Tibial nerve (tissue), 4 donors: ENCODE measurements at regions not wholly inside any gene's neighbourhood (a gene's known extent, or its start where the extent isn't known, plus 50 kb on each side); places are given as distances from the start of the nearest gene placed in this dataset.

ENCODE experiments used
- DNase-seq, 2 donors: peaks; one replicate each; pipeline ENCODE4 v3.0.0-alpha.2; 2019; ENCODE audit warnings: low spot score in 2 of 2
- H3K27ac ChIP-seq, 4 donors: fragments of 200-600 bp; sonication (generic) in 3 of 4; one replicate each; pipeline ENCODE4 v1.5.1; 2017 to 2019; ENCODE audit warnings: mild to moderate bottlenecking in 1 of 4
- H3K27me3 ChIP-seq, 2 donors: fragments of 200-600 bp; sonication (generic) in 1 of 2; one replicate each; pipeline versions ENCODE4 v1.5.1 to v1.6.0; 2017 to 2019
- H3K36me3 ChIP-seq, 3 donors: fragments of 200-600 bp; sonication (generic); one replicate each; pipeline ENCODE4 v1.5.1; 2018 to 2019
- H3K4me1 ChIP-seq, 4 donors: fragments of 200-600 bp; sonication (generic) in 3 of 4; one replicate each; pipeline ENCODE4 v1.5.1; 2017 to 2019
- H3K4me3 ChIP-seq, 4 donors: fragments of 200-600 bp; sonication (generic) in 3 of 4; one replicate each; pipeline ENCODE4 v1.5.1; 2017 to 2019; ENCODE audit warnings: mild to moderate bottlenecking in 1 of 4, moderate library complexity in 1 of 4
- H3K9me3 ChIP-seq, 4 donors: fragments of 200-600 bp; sonication (generic) in 3 of 4; one replicate each; pipeline ENCODE4 v1.5.1; 2017 to 2019
- EP300 ChIP-seq, 2 donors: sonication (generic); formaldehyde crosslinking; IDR thresholded peaks; one replicate each; pipeline ENCODE4 v1.6.1; 2017; ENCODE audit warnings: antibody characterized with exemption in 2 of 2, mild to moderate bottlenecking in 1 of 2
- POLR2A ChIP-seq, 2 donors: fragments of 450-650 bp; IDR thresholded peaks; one replicate each; pipeline ENCODE4 v1.6.1; 2017; ENCODE audit warnings: antibody characterized with exemption in 2 of 2, mild to moderate bottlenecking in 2 of 2, moderate library complexity in 2 of 2
- WGBS, 2 donors: methylation state at CpG; one replicate each; pipeline ENCODE4 v1.1.5; 2018; 5-methylcytosine and 5-hydroxymethylcytosine counted together
- TF ChIP-seq, protein P1 (sequence below), 5 experiments: fragments of 200-600 bp in 3 of 5; fragments of 450-650 bp in 2 of 5; sonication (generic) in 3 of 5; IDR thresholded peaks; one replicate each; pipeline ENCODE4 v1.5.1; 2016 to 2019; ENCODE audit warnings: antibody characterized with exemption in 5 of 5, mild to moderate bottlenecking in 3 of 5, moderate library complexity in 2 of 5

DNA sequence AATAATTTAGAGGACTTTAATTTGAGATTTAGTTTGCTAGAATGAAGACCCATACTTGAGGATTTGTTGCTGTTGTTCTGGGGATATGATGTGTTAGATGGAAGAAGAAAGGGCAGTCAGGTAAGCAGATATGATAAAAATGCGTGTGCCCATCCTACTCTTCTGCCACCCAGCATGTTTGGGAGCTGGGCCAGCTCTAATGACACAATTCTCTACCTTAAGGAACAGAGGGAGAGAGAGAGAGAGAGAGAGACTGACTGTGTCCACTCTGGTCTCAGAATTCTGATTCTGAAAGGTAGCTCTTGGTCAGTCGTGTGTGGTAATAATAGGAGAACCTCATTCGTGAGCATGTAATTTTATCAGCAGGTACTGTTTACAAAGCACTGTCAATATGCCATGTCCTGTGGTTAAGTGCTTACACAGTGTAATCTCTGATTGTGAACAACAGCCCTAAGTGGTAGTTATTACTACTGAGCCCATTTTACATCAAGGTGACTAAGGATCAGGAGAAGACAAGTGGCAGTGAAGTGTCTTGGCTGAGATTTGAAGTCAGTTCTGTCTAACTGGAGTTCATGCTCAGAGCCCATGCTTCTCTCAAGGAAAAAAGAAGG, 307.4 kb upstream of the SEMA6A start:
- no peak for DNase-seq
- H3K27ac ChIP-seq, result no peak overlapping the region
- H3K9me3 ChIP-seq, result peaks cover 0 to 4% (median 0%) of the 10 kb centered on the region in 4 donors
- TF ChIP-seq EP300 (IDR thresholded peaks at IDR 0.05) (no peak), POLR2A (IDR thresholded peaks at IDR 0.05) (no peak)
- no peaks in the 10 kb centered on the region for H3K4me1 ChIP-seq
- no peaks in the 10 kb centered on the region for H3K27me3 ChIP-seq
- no peak overlapping the region for H3K4me3 ChIP-seq
- no peaks in the 10 kb centered on the region for H3K36me3 ChIP-seq
- 85 to 93% methylated on average over 3 of the region's 3 CpGs for WGBS, 2 donors

DNA sequence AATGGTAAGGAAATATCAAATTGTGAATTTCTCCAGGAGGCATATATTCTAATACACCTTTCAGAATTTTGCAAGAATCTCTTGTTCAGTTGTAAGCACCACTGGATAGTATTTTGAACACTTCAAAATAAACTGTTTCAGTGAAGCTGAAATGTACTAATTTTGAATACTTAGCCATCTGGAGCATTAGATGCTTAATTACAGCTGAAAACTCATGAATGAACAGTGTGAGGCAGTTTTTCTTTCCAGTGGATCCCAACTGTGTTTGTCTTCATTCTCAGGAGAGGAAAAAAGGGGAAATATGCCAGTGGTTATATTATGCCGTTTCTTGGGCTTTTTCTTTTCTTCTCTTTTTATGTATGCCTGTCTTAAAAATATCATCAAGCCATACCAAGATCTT, 306.0 kb upstream of the SEMA6A start:
- Histone ChIP-seq H3K36me3 (no peaks in the 10 kb centered on the region), H3K27ac (no peak overlapping the region), H3K9me3 (peaks cover 0 to 4% (median 0%) of the 10 kb centered on the region in 4 donors), H3K4me1 (no peaks in the 10 kb centered on the region), H3K4me3 (no peak overlapping the region), H3K27me3 (no peaks in the 10 kb centered on the region)
- WGBS, 2 donors, result 48 to 63% methylated on average over 1 of the region's 1 CpG
- TF ChIP-seq, protein P1, sequence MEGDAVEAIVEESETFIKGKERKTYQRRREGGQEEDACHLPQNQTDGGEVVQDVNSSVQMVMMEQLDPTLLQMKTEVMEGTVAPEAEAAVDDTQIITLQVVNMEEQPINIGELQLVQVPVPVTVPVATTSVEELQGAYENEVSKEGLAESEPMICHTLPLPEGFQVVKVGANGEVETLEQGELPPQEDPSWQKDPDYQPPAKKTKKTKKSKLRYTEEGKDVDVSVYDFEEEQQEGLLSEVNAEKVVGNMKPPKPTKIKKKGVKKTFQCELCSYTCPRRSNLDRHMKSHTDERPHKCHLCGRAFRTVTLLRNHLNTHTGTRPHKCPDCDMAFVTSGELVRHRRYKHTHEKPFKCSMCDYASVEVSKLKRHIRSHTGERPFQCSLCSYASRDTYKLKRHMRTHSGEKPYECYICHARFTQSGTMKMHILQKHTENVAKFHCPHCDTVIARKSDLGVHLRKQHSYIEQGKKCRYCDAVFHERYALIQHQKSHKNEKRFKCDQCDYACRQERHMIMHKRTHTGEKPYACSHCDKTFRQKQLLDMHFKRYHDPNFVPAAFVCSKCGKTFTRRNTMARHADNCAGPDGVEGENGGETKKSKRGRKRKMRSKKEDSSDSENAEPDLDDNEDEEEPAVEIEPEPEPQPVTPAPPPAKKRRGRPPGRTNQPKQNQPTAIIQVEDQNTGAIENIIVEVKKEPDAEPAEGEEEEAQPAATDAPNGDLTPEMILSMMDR (IDR thresholded peaks at IDR 0.05), result no peak
- no peak for DNase-seq

DNA sequence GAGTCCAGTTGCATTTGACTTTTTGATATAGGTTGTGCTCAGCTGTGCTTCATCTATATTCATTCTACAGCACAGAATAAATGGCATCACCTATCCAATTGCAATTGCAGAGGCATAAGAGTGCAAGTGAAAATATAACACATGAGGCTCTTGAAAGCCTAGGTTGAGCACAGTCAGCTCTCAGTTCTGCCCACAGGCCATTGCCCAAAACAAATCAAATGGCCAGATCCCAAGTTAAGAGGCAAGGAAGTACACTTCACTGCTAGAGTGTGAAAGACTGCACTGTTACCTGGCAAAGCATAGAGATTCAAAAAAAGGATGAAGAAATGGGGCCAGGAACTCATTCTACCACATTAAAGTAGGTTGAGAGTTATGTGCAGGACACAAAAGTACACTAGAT, 305.5 kb upstream of the SEMA6A start:
- DNase-seq, result no peak

DNA sequence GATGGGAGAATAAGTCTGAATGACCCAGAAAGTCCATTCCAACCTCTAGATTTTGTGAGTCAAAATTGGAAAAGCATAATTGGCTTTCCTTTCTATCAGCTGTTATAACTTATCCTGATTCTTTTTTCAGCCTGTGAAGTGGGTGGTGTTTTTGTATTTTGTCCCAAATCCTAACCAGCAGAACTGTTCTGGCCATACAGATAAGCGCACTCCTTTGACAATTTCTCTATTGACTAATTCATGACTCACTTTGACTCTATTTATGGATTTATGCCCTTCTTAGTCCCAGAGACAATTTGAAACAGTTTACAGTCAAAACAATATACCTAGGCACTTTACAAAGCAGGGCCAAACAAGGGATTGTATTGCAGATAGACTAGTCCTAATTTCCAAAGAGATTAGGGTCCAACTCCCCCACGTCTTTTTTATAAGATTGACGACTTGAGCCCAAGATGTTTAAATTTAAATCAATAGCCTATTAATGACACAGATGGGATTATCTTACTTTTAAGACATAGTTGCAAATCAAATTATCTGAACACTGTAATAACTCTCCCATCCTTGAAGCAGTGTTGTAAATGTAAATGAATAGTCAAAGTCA, 301.7 kb upstream of the SEMA6A start:
- no peaks in the 10 kb centered on the region for H3K27me3 ChIP-seq
- TF ChIP-seq, protein P1 (IDR thresholded peaks at IDR 0.05), result no peak
- TF ChIP-seq EP300 (IDR thresholded peaks at IDR 0.05) (no peak), POLR2A (IDR thresholded peaks at IDR 0.05) (no peak)
- H3K9me3 ChIP-seq, result peaks cover 0 to 4% (median 0%) of the 10 kb centered on the region in 4 donors
- no peak overlapping the region for H3K27ac ChIP-seq
- H3K4me1 ChIP-seq, result no peaks in the 10 kb centered on the region
- 80 to 81% methylated on average over 3 of the region's 3 CpGs for WGBS, 2 donors
- no peak overlapping the region for H3K4me3 ChIP-seq
- no peaks in the 10 kb centered on the region for H3K36me3 ChIP-seq
- DNase-seq, result no peak

More for the DNA sequence above, 305.5 kb upstream of the SEMA6A start:
- Histone ChIP-seq H3K4me1 (no peaks in the 10 kb centered on the region), H3K27me3 (no peaks in the 10 kb centered on the region), H3K4me3 (no peak overlapping the region), H3K36me3 (no peaks in the 10 kb centered on the region), H3K27ac (no peak overlapping the region), H3K9me3 (peaks cover 0 to 4% (median 0%) of the 10 kb centered on the region in 4 donors)
- TF ChIP-seq, protein P1 (IDR thresholded peaks at IDR 0.05), result no peak
- no peak for TF ChIP-seq EP300 (IDR thresholded peaks at IDR 0.05)
- TF ChIP-seq POLR2A (IDR thresholded peaks at IDR 0.05), result no peak

DNA sequence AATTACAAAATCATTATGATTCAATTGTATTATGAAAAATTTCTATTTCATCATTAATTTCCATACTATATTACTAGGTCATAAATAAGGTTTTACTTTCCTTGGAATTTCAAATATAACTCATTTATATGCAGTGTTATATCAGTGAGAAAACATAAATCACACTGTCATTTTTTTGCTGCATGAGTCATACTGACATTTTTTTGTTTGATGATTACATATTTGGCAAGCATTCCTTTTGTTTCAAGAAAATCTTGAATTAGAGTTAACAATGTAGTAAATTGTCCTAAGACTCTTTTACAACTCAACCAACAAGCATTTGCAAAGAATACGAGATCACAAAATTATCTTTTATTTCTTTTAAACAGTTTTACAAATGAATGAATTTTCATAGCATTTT, 298.4 kb upstream of the SEMA6A start:
- Histone ChIP-seq H3K4me1 (no peaks in the 10 kb centered on the region), H3K9me3 (peaks cover 0 to 6% (median 0%) of the 10 kb centered on the region in 4 donors), H3K27me3 (no peaks in the 10 kb centered on the region), H3K27ac (no peak overlapping the region), H3K4me3 (no peak overlapping the region), H3K36me3 (no peaks in the 10 kb centered on the region)
- 46 to 49% methylated on average over 1 of the region's 1 CpG for WGBS, 2 donors
- DNase-seq, result no peak
- TF ChIP-seq, protein P1 (IDR thresholded peaks at IDR 0.05), result no peak
- TF ChIP-seq EP300 (IDR thresholded peaks at IDR 0.05), result no peak
- TF ChIP-seq POLR2A (IDR thresholded peaks at IDR 0.05), result no peak
